Skeletal muscle cell (primary cell): ENCODE measurements at regions not wholly inside any gene's neighbourhood (a gene's known extent, or its start where the extent isn't known, plus 50 kb on each side); places are given as distances from the start of the nearest gene placed in this dataset.
A peak's percentile ranks its signal among the peaks of the same experiment; 100 is the strongest.

ENCODE experiments used
- DNase-seq: peaks from one replicate; pipeline ENCODE4 v3.0.0-alpha.2; 2010; ENCODE audit warnings: low read depth
- H3K4me3 ChIP-seq: 2 replicates; pipeline ENCODE4 v1.5.1; 2011; ENCODE audit warnings: low read depth, mild to moderate bottlenecking, control low read depth, low read length, moderate library complexity

GRCh38 chr5:164649266-164649665, 1143.8 kb downstream of the MAT2B start:
- DNase-seq, result no peak
- no peak overlapping the region for H3K4me3 ChIP-seq

- no peak for DNase-seq
Measured at GRCh38 chr5:164650427-164650826, 1145.0 kb downstream of the MAT2B start.

DNA sequence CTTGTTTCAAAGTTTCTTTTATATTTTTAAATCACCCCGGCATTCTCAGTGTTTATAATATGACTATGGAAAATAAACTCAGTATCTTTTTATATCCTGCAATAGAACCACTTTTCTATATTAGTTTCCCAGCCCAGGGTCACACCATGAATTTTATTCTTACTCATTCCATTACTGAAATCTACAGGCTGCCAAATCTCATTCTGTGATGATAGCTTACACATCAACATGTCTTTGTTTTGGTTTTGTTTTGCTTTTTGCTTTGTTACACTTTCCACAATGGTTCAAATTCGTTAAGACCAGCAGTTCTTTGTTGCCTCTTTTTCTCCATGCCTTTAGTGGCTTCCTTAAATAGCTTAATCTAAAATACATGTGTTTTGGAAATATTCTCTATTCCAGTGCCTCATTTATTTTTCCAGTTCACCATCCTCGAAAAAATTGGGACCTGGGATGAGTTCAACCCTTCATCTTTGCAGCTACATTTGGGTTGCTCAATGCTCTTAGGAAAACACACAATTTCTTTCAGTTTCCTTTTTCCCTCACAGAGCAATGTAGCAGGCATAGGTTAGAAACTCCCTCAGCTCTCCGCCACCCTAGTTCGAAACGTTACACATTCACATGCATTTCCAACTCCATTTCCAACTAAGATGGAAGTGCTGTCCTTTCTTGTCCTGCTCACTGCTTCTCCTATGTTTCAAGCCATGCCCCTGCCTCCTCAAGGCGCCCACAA, 1146.3 kb downstream of the MAT2B start:
- DNase-seq, result no peak

More at GRCh38 chr5:164650427-164650826, 1145.0 kb downstream of the MAT2B start:
- no peak overlapping the region for H3K4me3 ChIP-seq

DNA sequence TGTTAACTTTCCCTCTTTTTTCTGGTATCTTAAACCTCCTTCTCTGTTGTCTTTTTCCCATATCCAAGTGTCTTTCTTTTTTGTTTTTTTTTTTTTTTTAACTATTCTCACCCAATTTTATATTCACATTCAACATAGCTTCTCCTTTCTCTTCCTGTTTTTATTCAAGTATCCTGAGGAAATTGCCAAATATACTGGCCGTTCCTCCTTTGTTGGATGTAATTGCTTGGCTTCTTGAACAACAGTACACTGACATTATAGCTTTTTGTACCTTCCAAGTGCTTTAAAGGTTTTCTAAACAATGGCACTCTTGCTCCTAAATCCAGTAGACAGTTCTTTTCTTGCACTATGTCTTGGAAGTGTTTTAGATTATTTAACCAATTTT, 1146.8 kb downstream of the MAT2B start:
- H3K4me3 ChIP-seq, result no peak overlapping the region
- DNase-seq, result no peak

More for the DNA sequence above, 1146.3 kb downstream of the MAT2B start:
- H3K4me3 ChIP-seq, result no peak overlapping the region

GRCh38 chr5:164663198-164663989, 1158.0 kb downstream of the MAT2B start:
- no peak overlapping the region for H3K4me3 ChIP-seq
- DNase-seq, result peak; percentile 11

GRCh38 chr5:164671640-164672039, 1166.2 kb downstream of the MAT2B start:
- DNase-seq, result peak; percentile 14
- no peak overlapping the region for H3K4me3 ChIP-seq

DNA sequence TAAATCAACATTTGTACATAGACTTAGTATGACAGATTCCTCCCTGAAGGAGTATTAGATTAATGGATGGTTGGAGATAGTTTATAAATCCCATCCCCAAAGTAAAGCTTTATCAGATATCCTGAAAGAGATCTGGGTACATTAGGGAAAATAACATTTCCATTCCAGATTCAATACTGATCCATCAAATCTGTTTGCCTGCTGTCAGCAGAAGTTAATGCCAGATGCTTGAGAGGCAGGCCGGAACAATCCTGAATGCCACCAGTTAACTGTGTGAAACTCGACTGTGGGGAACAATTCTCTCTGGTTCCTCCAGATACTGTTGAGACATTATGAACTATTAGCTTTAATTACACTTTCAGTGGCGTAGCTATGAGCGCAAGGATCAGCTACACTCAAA, 1166.8 kb downstream of the MAT2B start:
- no peak for DNase-seq
- H3K4me3 ChIP-seq, result no peak overlapping the region

- no peak overlapping the region for H3K4me3 ChIP-seq
- no peak for DNase-seq
Measured at GRCh38 chr5:164672931-164673694, 1167.7 kb downstream of the MAT2B start.

DNA sequence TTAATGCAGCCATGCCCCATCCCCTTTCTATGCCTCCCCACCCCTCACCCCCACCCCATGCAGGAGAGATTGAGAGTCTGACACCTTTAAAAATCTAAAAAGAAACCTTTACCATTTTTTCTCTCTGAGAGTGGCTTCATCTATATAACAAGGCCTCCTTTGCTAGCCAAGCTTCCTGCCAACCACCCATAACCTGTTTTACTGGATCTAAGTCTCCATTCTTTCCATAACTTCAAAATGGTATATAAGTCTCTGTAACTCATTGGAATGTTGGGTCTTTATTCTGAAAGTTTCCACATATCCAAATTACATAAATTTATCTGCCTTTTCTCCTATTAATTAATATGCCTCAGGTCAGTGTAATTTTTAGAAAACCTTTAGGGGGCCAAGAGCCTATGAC, 1174.0 kb downstream of the MAT2B start:
- no peak overlapping the region for H3K4me3 ChIP-seq
- no peak for DNase-seq

DNA sequence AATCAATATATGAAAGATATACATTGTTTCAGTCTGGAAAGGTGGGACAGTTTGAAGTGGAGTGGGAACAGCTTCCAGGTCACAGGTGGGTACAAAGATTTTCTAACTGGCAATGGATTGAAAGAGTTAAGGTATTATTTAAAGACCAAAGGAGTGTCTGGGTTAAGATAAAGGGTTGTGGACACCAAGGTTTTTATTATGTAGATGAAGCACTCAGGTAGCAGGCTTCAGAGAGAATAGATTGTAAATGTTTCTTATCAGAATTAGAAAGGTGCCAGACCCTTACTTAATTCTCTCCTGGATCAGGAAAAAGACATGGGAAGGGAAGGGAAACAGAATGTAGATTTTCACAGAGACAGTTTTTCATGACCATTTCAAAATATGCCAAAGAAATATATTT, 1174.8 kb downstream of the MAT2B start:
- H3K4me3 ChIP-seq, result no peak overlapping the region
- no peak for DNase-seq

DNA sequence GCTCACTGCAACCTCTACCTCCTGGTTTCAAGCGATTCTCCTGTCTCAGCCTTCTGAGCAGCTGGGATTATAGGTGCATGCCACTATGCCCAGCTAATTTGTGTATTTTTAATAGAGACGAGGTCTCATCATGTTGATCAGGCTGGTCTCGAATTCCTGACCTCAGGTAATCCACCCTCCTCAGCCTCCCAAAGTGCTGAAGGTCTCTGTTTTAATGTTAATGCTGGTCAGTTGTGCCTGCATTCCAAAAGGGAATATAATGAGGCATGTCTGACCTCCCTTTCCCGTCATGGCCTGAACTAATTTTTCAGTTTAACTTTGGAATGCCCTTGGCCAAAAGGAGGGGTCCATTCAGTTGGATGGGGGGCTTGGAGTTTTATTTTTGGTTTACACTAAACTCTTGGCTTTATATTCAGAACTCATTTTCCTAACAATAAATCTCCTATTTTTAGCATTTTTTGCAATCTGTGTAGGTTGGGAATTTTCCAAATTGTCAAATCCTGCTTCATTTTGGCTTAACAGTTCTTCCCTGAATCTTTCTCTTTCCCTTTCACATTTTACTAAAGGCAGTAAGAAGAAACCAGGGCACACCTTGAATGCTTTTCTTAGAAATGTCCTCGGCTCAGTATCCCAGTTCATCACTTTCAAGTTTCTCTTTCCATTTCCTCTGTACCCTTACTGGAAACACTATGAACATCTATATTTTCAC, 1175.5 kb downstream of the MAT2B start:
- no peak overlapping the region for H3K4me3 ChIP-seq
- no peak for DNase-seq

DNA sequence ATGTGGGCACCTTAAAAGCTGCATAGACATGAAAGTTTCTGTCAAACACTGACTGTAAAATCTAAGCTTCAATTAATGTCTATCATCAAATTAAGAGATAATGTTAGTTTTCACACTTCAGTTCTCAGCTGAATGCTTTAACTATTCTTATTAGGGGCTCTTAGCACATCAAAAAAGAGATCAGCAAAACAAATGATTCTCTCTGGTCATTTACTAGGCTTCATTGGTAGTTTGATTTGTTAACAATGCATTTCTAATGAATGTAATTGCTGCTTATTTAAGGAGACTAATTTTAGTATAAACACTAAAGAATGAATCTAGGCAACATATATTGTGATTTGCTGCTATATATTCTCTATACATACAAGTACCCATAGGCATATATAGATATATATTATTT, 1182.0 kb downstream of the MAT2B start:
- H3K4me3 ChIP-seq, result no peak overlapping the region

GRCh38 chr5:164688437-164688836, 1183.0 kb downstream of the MAT2B start:
- no peak for DNase-seq
- no peak overlapping the region for H3K4me3 ChIP-seq

More for the DNA sequence above, 1182.0 kb downstream of the MAT2B start:
- no peak for DNase-seq

GRCh38 chr5:164708831-164709230, 1203.4 kb downstream of the MAT2B start:
- DNase-seq, result no peak

DNA sequence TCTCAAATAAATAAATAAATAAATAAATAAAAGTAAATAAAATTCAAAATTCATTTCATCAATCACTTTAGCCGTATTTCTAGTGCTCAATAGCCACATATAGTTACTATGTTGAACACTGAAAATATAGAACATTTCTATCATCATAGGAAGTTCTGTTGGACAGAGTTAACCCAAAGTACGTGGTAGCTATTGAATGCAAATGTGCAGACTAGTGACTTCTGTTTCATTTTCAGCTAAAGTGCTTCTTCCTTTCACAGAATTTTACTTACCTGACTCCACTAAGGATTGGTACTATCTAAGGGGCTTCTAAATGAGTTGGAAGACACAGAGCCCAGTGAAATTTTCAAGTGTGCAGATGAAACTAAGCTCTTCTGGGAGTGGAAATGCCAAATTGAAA, 1208.3 kb downstream of the MAT2B start:
- no peak for DNase-seq
- no peak overlapping the region for H3K4me3 ChIP-seq

More at GRCh38 chr5:164708831-164709230, 1203.4 kb downstream of the MAT2B start:
- no peak overlapping the region for H3K4me3 ChIP-seq

- no peak for DNase-seq
Measured at GRCh38 chr5:164721116-164721515, 1215.7 kb downstream of the MAT2B start.

GRCh38 chr5:164721656-164722055, 1216.2 kb downstream of the MAT2B start:
- DNase-seq, result no peak

More at GRCh38 chr5:164721116-164721515, 1215.7 kb downstream of the MAT2B start:
- no peak overlapping the region for H3K4me3 ChIP-seq

GRCh38 chr5:164722702-164723101, 1217.3 kb downstream of the MAT2B start:
- no peak for DNase-seq
- no peak overlapping the region for H3K4me3 ChIP-seq

More at GRCh38 chr5:164721656-164722055, 1216.2 kb downstream of the MAT2B start:
- H3K4me3 ChIP-seq, result no peak overlapping the region

- DNase-seq, result no peak
Measured at GRCh38 chr5:164727012-164727411, 1221.6 kb downstream of the MAT2B start.

More at GRCh38 chr5:164727012-164727411, 1221.6 kb downstream of the MAT2B start:
- no peak overlapping the region for H3K4me3 ChIP-seq
